HG03442 (cell line): ENCODE measurements at regions not wholly inside any gene's neighbourhood (a gene's known extent, or its start where the extent isn't known, plus 50 kb on each side); places are given as distances from the start of the nearest gene placed in this dataset.
"Not testable (repeated sequence)": the region's sequence is repeated elsewhere in the genome, so short reads cannot be mapped to it uniquely, and the experiment has no call there.

ENCODE experiments used
- ATAC-seq: cut with Tn5 transposase; IDR thresholded peaks from one replicate; pipeline ENCODE4 v1.9.1; 2021; ENCODE audit warnings: mild to moderate bottlenecking, moderate library complexity; ENCODE audit not compliant: unreplicated experiment

- ATAC-seq = no peak
Measured at GRCh38 chr1:117753232-117753631, 147.4 kb downstream of the TENT5C start.

GRCh38 chr1:117753652-117754051, 147.8 kb downstream of the TENT5C start:
- ATAC-seq = no peak

GRCh38 chr1:117754061-117754969, 148.5 kb downstream of the TENT5C start:
- no peak for ATAC-seq

- ATAC-seq = no peak
Measured at GRCh38 chr1:117757668-117758067, 151.8 kb downstream of the TENT5C start.

- ATAC-seq = peak; percentile 81
Measured at GRCh38 chr1:117758444-117759316, 152.8 kb downstream of the TENT5C start.

- no peak for ATAC-seq
Measured at GRCh38 chr1:117759535-117759934, 153.7 kb downstream of the TENT5C start.

GRCh38 chr1:117760069-117760468, 154.2 kb downstream of the TENT5C start:
- no peak for ATAC-seq

GRCh38 chr1:117760485-117760884, 154.6 kb downstream of the TENT5C start:
- ATAC-seq = no peak

GRCh38 chr1:117767756-117768155, 161.7 kb downstream of the GDAP2 start:
- ATAC-seq = not testable (repeated sequence)

GRCh38 chr1:117770981-117771531, 158.4 kb downstream of the GDAP2 start:
- no peak for ATAC-seq

GRCh38 chr1:117779364-117779763, 150.1 kb downstream of the GDAP2 start:
- no peak for ATAC-seq

- no peak for ATAC-seq
Measured at GRCh38 chr1:117780687-117781475, 148.5 kb downstream of the GDAP2 start.

- no peak for ATAC-seq
Measured at GRCh38 chr1:117782056-117782455, 147.4 kb downstream of the GDAP2 start.

GRCh38 chr1:117783606-117784396, 145.6 kb downstream of the GDAP2 start:
- no peak for ATAC-seq

- no peak for ATAC-seq
Measured at GRCh38 chr1:117788014-117788413, 141.4 kb downstream of the GDAP2 start.

GRCh38 chr1:117793413-117793812, 136.0 kb downstream of the GDAP2 start:
- no peak for ATAC-seq

- no peak for ATAC-seq
Measured at GRCh38 chr1:117794073-117794472, 135.3 kb downstream of the GDAP2 start.

GRCh38 chr1:117795190-117795589, 134.2 kb downstream of the GDAP2 start:
- ATAC-seq = no peak

GRCh38 chr1:117795792-117796191, 133.6 kb downstream of the GDAP2 start:
- no peak for ATAC-seq

- no peak for ATAC-seq
Measured at GRCh38 chr1:117796226-117796625, 133.2 kb downstream of the GDAP2 start.
